Ishikawa (cell line): ENCODE measurements at regions not wholly inside any gene's neighbourhood (a gene's known extent, or its start where the extent isn't known, plus 50 kb on each side); places are given as distances from the start of the nearest gene placed in this dataset.

Experiments used
- CEBPB ChIP-seq: IDR thresholded peaks from 2 replicates; pipeline ENCODE4 v1.6.1; 2012
- CREB1 ChIP-seq: IDR thresholded peaks from 2 replicates; pipeline ENCODE4 v1.6.1; 2012; ENCODE audit warnings: low read depth
- EGR1 ChIP-seq: IDR thresholded peaks from 2 replicates; pipeline ENCODE4 v1.6.1; 2012
- EP300 ChIP-seq: IDR thresholded peaks from 2 replicates; pipeline ENCODE4 v1.6.1; 2012; ENCODE audit warnings: borderline replicate concordance
- FOXM1 ChIP-seq: IDR thresholded peaks from 2 replicates; pipeline ENCODE4 v1.6.1; 2012; ENCODE audit warnings: low read depth, borderline replicate concordance
- NFIC ChIP-seq: IDR thresholded peaks from 2 replicates; pipeline ENCODE4 v1.6.1; 2012
- RAD21 ChIP-seq: IDR thresholded peaks from 2 replicates; pipeline ENCODE4 v1.6.1; 2012; ENCODE audit warnings: low read depth
- TAF1 ChIP-seq: IDR thresholded peaks from 2 replicates; pipeline ENCODE4 v1.6.1; 2012; ENCODE audit warnings: low read depth, mild to moderate bottlenecking
- TCF12 ChIP-seq: IDR thresholded peaks from 2 replicates; pipeline ENCODE4 v1.6.1; 2012; ENCODE audit warnings: low read depth
- TEAD4 ChIP-seq: IDR thresholded peaks from 2 replicates; pipeline ENCODE4 v1.6.1; 2012
- YY1 ChIP-seq: IDR thresholded peaks from 2 replicates; pipeline ENCODE4 v1.6.1; 2012; ENCODE audit warnings: low read depth
- ZBTB7A ChIP-seq: IDR thresholded peaks from 2 replicates; pipeline ENCODE4 v1.6.1; 2012; ENCODE audit warnings: low read depth
- TF ChIP-seq, protein P1 (sequence below): IDR thresholded peaks from 2 replicates; pipeline ENCODE4 v1.6.1; 2012
- TF ChIP-seq, protein P2 (sequence below): IDR thresholded peaks from 2 replicates; pipeline ENCODE4 v1.6.1; 2012
- TF ChIP-seq, protein P3 (sequence below): IDR thresholded peaks from 2 replicates; pipeline ENCODE4 v1.6.1; 2012; ENCODE audit warnings: low read depth, mild to moderate bottlenecking

DNA sequence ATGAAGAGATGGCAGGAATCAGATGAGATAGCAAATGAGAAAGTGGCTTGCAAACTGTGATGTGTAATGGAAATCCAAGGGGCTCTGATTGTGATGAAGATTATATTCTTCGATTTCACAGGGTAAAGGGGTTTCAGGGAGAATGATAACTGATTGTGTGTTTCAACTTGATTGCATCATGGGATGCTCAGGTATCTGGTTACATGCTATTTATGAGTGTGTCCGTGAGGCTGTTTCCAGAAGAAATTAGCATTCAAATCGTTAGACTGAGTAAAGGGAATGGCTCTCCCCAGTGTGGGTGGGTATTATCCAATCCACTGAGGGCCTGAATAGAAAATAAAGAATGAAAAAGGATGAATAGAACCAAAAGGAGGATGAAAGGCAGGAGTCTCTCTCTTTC is 278.7 kb upstream of the LARGE1 start:
- no peak for TF ChIP-seq RAD21

DNA sequence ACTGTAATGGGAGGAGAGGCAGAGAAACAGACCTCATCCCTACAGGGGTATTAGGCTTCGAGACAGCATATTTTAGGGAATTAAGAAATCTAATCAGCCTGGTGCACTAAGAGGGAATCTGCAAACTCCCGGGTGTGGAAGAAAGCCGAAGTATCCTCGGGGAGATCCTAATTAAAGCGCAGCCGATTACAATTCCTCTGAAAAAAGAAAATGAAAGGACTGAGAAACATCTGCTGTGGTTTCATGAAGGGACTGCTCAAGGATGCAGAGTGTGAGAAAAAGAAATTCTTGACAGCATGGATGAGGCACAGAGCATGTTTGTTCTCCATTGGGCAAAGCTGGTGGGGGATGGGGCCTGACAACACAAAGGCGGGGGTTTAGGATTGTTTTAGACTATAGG is 290.0 kb upstream of the LARGE1 start:
- TF ChIP-seq EGR1 (no peak), NFIC (no peak), FOXM1 (no peak), TAF1 (no peak), EP300 (no peak), ZBTB7A (no peak), YY1 (no peak), RAD21 (no peak), CEBPB (no peak)

DNA sequence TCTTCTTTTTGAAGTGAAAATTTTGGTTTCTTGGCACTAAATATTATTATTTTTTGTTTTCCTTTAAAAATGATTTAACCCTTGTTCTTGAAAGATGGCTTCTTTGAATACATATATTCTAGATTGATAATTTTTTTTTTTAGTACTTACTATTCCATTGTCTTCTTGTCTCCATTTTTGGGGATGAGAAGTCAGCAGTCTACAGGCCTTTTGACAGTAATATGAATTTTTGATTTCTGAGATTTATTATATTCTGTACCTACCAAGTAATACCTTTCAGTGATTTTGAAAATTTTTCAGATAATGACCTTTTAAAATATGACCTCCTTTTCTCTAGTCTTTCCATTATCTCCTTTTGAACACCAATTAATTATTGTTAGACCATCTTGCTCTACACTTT is 294.1 kb upstream of the LARGE1 start:
- TF ChIP-seq CREB1 (no peak), EP300 (no peak), TCF12 (no peak), EGR1 (no peak)
- TF ChIP-seq, protein P1, sequence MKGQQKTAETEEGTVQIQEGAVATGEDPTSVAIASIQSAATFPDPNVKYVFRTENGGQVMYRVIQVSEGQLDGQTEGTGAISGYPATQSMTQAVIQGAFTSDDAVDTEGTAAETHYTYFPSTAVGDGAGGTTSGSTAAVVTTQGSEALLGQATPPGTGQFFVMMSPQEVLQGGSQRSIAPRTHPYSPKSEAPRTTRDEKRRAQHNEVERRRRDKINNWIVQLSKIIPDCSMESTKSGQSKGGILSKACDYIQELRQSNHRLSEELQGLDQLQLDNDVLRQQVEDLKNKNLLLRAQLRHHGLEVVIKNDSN, result no peak

DNA sequence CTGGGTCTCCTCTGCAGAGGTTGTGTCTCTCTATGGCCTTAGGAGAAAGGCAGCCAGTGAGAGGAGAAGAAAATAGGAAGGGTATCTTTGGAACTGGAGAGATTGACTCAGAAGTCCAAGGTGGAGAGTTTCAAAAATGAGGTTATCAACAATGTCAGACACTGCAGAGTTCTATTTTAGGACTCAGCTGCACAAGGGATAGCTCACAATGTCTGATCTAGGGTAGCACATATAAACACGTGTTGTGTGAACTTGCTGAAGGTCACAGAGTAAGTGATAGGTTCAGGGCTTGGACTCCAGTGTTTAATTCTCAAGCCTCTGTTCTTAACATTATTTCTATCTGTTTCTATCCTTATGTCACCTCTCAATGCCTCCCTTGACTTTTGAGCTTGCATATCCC is 305.0 kb upstream of the LARGE1 start:
- TF ChIP-seq TAF1, result no peak
- no peak for TF ChIP-seq RAD21
- TF ChIP-seq, protein P2, sequence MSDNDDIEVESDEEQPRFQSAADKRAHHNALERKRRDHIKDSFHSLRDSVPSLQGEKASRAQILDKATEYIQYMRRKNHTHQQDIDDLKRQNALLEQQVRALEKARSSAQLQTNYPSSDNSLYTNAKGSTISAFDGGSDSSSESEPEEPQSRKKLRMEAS, result no peak
- TF ChIP-seq ZBTB7A, result no peak
- no peak for TF ChIP-seq YY1
- TF ChIP-seq TEAD4, result no peak

DNA sequence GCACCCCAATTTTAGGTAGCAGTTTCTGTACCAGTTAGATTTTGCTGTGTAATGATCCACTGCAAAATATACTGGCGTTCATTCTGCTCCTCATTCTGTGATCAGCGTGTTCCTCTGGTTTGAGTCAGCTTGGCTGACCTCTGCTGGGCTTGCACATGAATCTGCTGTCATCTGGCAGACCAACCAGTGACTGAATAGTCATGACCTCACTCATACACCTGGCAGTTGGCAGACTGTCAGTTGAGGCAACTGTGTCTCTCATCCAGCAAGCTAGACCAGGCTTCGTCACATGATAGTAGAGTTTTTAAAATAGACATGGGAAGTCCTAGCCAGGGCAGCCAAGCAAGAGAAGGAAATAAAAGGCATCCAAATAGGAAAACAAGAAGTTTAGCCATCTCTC is 316.3 kb upstream of the LARGE1 start:
- no peak for TF ChIP-seq FOXM1
- no peak for TF ChIP-seq RAD21
- TF ChIP-seq, protein P1, result no peak
- TF ChIP-seq NFIC, result no peak
- TF ChIP-seq EGR1, result no peak
- no peak for TF ChIP-seq ZBTB7A
- TF ChIP-seq, protein P3, sequence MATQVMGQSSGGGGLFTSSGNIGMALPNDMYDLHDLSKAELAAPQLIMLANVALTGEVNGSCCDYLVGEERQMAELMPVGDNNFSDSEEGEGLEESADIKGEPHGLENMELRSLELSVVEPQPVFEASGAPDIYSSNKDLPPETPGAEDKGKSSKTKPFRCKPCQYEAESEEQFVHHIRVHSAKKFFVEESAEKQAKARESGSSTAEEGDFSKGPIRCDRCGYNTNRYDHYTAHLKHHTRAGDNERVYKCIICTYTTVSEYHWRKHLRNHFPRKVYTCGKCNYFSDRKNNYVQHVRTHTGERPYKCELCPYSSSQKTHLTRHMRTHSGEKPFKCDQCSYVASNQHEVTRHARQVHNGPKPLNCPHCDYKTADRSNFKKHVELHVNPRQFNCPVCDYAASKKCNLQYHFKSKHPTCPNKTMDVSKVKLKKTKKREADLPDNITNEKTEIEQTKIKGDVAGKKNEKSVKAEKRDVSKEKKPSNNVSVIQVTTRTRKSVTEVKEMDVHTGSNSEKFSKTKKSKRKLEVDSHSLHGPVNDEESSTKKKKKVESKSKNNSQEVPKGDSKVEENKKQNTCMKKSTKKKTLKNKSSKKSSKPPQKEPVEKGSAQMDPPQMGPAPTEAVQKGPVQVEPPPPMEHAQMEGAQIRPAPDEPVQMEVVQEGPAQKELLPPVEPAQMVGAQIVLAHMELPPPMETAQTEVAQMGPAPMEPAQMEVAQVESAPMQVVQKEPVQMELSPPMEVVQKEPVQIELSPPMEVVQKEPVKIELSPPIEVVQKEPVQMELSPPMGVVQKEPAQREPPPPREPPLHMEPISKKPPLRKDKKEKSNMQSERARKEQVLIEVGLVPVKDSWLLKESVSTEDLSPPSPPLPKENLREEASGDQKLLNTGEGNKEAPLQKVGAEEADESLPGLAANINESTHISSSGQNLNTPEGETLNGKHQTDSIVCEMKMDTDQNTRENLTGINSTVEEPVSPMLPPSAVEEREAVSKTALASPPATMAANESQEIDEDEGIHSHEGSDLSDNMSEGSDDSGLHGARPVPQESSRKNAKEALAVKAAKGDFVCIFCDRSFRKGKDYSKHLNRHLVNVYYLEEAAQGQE, result no peak
- TF ChIP-seq TEAD4, result no peak
- TF ChIP-seq EP300, result no peak

DNA sequence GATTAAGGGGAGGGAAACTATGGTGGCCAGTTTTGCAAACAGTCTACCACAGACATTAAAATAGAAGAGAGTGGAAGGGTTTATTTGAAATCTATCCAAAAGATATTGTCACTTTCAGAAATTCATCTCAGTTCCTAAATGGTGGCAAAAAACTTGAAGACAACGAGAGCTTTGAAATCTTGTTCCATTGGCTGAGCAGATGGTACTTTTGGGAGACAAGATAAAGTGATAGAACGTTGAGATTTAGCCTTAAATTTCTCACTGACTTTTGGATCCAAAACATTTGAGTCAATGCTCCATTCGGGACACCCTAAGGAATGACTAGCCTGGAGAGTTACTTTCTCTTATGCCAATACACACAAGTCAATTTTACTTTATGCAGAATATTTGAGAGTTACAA is 319.1 kb upstream of the LARGE1 start:
- TF ChIP-seq NFIC (no peak), EGR1 (no peak), CEBPB (no peak), YY1 (no peak), TAF1 (no peak), ZBTB7A (no peak), RAD21 (no peak), TEAD4 (no peak), CREB1 (no peak), FOXM1 (no peak), EP300 (no peak), TCF12 (no peak)
- TF ChIP-seq, protein P3, result no peak
- TF ChIP-seq, protein P2, result no peak
- TF ChIP-seq, protein P1, result no peak

DNA sequence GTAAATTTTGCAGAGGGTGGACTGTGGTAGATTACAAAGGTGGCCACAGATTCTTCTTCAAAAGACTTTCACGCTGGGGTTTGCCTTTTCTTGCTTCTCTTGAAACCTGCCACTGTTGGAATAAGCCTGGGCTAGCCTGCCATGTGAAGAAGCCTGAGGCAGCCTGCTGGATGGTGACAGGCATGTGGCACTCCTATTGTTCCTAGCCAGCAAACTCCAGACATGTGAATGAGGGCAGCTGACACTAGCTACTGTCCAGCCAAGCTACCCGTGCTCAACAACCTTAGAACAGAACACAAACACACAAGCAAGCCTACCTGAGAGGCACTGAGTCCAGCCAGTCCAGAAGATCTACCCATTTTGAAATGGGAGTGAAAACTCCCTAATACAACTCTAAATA is 322.7 kb upstream of the LARGE1 start:
- TF ChIP-seq, protein P2, result no peak
- TF ChIP-seq EGR1 (no peak), EP300 (no peak), YY1 (no peak), RAD21 (no peak), NFIC (no peak), TAF1 (no peak), CEBPB (no peak), TEAD4 (no peak)
- TF ChIP-seq, protein P1, result no peak
